ENCODE measurements at regions not wholly inside any gene's neighbourhood (a gene's known extent, or its start where the extent isn't known, plus 50 kb on each side); places are given as distances from the start of the nearest gene placed in this dataset.

- no peak for TF ChIP-seq JUN (IDR thresholded peaks at IDR 0.05; ENCODE audit: borderline replicate concordance, insufficient read depth, insufficient read length, low read depth)
- TF ChIP-seq POLR2A (IDR thresholded peaks at IDR 0.05; ENCODE audit: low read depth, low read length), result no peak
- TF ChIP-seq, protein P1, sequence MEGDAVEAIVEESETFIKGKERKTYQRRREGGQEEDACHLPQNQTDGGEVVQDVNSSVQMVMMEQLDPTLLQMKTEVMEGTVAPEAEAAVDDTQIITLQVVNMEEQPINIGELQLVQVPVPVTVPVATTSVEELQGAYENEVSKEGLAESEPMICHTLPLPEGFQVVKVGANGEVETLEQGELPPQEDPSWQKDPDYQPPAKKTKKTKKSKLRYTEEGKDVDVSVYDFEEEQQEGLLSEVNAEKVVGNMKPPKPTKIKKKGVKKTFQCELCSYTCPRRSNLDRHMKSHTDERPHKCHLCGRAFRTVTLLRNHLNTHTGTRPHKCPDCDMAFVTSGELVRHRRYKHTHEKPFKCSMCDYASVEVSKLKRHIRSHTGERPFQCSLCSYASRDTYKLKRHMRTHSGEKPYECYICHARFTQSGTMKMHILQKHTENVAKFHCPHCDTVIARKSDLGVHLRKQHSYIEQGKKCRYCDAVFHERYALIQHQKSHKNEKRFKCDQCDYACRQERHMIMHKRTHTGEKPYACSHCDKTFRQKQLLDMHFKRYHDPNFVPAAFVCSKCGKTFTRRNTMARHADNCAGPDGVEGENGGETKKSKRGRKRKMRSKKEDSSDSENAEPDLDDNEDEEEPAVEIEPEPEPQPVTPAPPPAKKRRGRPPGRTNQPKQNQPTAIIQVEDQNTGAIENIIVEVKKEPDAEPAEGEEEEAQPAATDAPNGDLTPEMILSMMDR (IDR thresholded peaks at IDR 0.05; ENCODE audit: extremely low read depth in 1 of 2, insufficient read depth in 1 of 2, low read depth in 1 of 2, low read length in 2 of 2), result no peak
- TF ChIP-seq EZH2 (IDR thresholded peaks at IDR 0.05; ENCODE audit: borderline replicate concordance, low read depth, low read length, severe bottlenecking), result no peak
- no peak for TF ChIP-seq POLR2AphosphoS5 (IDR thresholded peaks at IDR 0.05; ENCODE audit: insufficient read depth, low read depth, low read length)
- TF ChIP-seq FOS (IDR thresholded peaks at IDR 0.05; ENCODE audit: borderline replicate concordance, insufficient read depth, low read length), result no peak
- TF ChIP-seq, protein P2, sequence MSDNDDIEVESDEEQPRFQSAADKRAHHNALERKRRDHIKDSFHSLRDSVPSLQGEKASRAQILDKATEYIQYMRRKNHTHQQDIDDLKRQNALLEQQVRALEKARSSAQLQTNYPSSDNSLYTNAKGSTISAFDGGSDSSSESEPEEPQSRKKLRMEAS (IDR thresholded peaks at IDR 0.05; ENCODE audit: insufficient read depth, insufficient read length), result no peak
- no peak for TF ChIP-seq MYC (IDR thresholded peaks at IDR 0.05; ENCODE audit: low read depth, low read length)
- TF ChIP-seq GATA2 (IDR thresholded peaks at IDR 0.05; ENCODE audit: insufficient read depth, insufficient read length, low read depth, low read length), result no peak
Observed at GRCh38 chr15:39499681-39500080, 81.2 kb upstream of the THBS1 start.

Measured in endothelial cell of umbilical vein (primary cell).